ENCODE measurements at regions not wholly inside any gene's neighbourhood (a gene's known extent, or its start where the extent isn't known, plus 50 kb on each side); places are given as distances from the start of the nearest gene placed in this dataset.

DNA sequence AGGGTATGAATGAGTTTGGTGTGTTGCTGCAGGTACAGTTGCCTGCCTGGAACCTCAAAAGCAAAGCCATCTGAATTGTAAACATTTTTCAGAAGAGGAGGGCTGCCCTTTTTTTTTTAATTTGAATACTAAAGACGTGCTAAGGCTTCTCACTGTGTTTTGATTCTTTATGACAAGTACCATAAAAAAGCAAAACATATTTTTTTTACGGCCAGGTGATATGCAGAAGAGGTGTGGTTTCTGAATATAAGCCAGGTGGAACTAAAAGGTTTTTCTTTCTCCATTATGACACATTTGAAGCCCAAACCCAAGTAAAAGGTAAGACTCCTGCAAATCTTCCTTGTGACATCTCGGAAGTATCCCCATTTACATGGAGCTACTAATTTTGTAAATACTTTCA lies 246.3 kb downstream of the IRS1 start:
- no peak overlapping the region for H2AFZ ChIP-seq (ENCODE audit: low read length)
- Mint-ChIP-seq H3K27ac (no peak overlapping the region), H3K4me1 (peaks cover 18 to 25% of the 10 kb centered on the region in 2 experiments), H3K27me3 (ENCODE audit: low read depth) (no peaks in the 10 kb centered on the region), H3K36me3 (ENCODE audit: insufficient read depth in 1 of 3, low read depth in 3 of 3) (no peaks in the 10 kb centered on the region), H3K9me3 (no peaks in the 10 kb centered on the region), H3K4me3 (no peak overlapping the region)
- H4K5ac ChIP-seq (ENCODE audit: insufficient read length, low read depth, low read length), result no peak overlapping the region
- H3K79me1 ChIP-seq (ENCODE audit: insufficient read depth, low read depth, low read length, poor library complexity, severe bottlenecking), result no peaks in the 10 kb centered on the region
- no peaks in the 10 kb centered on the region for H3K79me2 ChIP-seq (ENCODE audit: insufficient read depth, low read length)
- H3K9me3 ChIP-seq (ENCODE audit: control insufficient read depth, low read depth, low read length), result no peaks in the 10 kb centered on the region
- no peak overlapping the region for H3T11ph ChIP-seq (ENCODE audit: low read length)
- no peak overlapping the region for H3K4me2 ChIP-seq (ENCODE audit: insufficient read depth, insufficient read length, low read length)
- H2BK15ac ChIP-seq (ENCODE audit: low read depth, low read length), result no peak overlapping the region
- no peak overlapping the region for H3K4ac ChIP-seq (ENCODE audit: low read depth, low read length)
- H4K91ac ChIP-seq (ENCODE audit: insufficient read length, low read depth, low read length), result no peak overlapping the region
- TF ChIP-seq, protein P1, sequence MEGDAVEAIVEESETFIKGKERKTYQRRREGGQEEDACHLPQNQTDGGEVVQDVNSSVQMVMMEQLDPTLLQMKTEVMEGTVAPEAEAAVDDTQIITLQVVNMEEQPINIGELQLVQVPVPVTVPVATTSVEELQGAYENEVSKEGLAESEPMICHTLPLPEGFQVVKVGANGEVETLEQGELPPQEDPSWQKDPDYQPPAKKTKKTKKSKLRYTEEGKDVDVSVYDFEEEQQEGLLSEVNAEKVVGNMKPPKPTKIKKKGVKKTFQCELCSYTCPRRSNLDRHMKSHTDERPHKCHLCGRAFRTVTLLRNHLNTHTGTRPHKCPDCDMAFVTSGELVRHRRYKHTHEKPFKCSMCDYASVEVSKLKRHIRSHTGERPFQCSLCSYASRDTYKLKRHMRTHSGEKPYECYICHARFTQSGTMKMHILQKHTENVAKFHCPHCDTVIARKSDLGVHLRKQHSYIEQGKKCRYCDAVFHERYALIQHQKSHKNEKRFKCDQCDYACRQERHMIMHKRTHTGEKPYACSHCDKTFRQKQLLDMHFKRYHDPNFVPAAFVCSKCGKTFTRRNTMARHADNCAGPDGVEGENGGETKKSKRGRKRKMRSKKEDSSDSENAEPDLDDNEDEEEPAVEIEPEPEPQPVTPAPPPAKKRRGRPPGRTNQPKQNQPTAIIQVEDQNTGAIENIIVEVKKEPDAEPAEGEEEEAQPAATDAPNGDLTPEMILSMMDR (conservative IDR thresholded peaks at IDR 0.05), result no peak
- no CpG with 5 or more reads among the region's 3 CpGs for WGBS (ENCODE audit: extremely low coverage, insufficient read length, low lambda C conversion rate)
- no peak overlapping the region for H2BK120ac ChIP-seq (ENCODE audit: low read depth, low read length, poor library complexity, severe bottlenecking)
- DNase-seq, result no peak
- H2BK12ac ChIP-seq (ENCODE audit: insufficient read length, low read depth, low read length), result no peak overlapping the region
- H4K8ac ChIP-seq (replicated peaks; ENCODE audit: insufficient read length, low read depth, low read length), result no peak overlapping the region
- no peak overlapping the region for H2BK20ac ChIP-seq (ENCODE audit: low read depth, low read length, poor library complexity, severe bottlenecking)
- no peak overlapping the region for H3K56ac ChIP-seq (ENCODE audit: insufficient read length, low read depth, low read length)
- no peak overlapping the region for H2BK5ac ChIP-seq (ENCODE audit: insufficient read length, low read length)
- no peaks in the 10 kb centered on the region for H4K20me1 ChIP-seq (ENCODE audit: control insufficient read depth, insufficient read depth, insufficient read length)
- H3K27ac ChIP-seq (ENCODE audit: insufficient read length, low read depth, low read length), result no peak overlapping the region
- H2AK5ac ChIP-seq (ENCODE audit: insufficient read length, low read length), result no peak overlapping the region
- no peak overlapping the region for H3K9ac ChIP-seq (ENCODE audit: extremely low read depth, insufficient read length, low read length)
- no peaks in the 10 kb centered on the region for H3K27me3 ChIP-seq (ENCODE audit: insufficient read depth, low read length)
- H3K23me2 ChIP-seq (ENCODE audit: insufficient read length, low read depth, low read length, poor library complexity, severe bottlenecking), result no peaks in the 10 kb centered on the region
- H3K18ac ChIP-seq (ENCODE audit: insufficient read length, low read depth, low read length), result no peak overlapping the region
- no peak overlapping the region for H3K14ac ChIP-seq (ENCODE audit: insufficient read depth, low read length)
- H3K23ac ChIP-seq (ENCODE audit: insufficient read length, low read depth, low read length), result no peak overlapping the region
- H3K4me1 ChIP-seq (ENCODE audit: insufficient read depth, low read length), result peaks cover 7% of the 10 kb centered on the region; the same call in 1 of the 2 replicates

All from H9 (cell line).